SK-N-DZ (cell line): ENCODE measurements at regions not wholly inside any gene's neighbourhood (a gene's known extent, or its start where the extent isn't known, plus 50 kb on each side); places are given as distances from the start of the nearest gene placed in this dataset.
"Not testable (repeated sequence)": the region's sequence is repeated elsewhere in the genome, so short reads cannot be mapped to it uniquely, and the experiment has no call there.

Experiments used
- DNase-seq: peaks from one replicate; pipeline ENCODE4 v3.0.0-alpha.2; 2015; ENCODE audit warnings: low spot score

GRCh38 chr1:234800563-234800962 is 190.6 kb upstream of the IRF2BP2 start:
- not testable (repeated sequence) for DNase-seq

DNA sequence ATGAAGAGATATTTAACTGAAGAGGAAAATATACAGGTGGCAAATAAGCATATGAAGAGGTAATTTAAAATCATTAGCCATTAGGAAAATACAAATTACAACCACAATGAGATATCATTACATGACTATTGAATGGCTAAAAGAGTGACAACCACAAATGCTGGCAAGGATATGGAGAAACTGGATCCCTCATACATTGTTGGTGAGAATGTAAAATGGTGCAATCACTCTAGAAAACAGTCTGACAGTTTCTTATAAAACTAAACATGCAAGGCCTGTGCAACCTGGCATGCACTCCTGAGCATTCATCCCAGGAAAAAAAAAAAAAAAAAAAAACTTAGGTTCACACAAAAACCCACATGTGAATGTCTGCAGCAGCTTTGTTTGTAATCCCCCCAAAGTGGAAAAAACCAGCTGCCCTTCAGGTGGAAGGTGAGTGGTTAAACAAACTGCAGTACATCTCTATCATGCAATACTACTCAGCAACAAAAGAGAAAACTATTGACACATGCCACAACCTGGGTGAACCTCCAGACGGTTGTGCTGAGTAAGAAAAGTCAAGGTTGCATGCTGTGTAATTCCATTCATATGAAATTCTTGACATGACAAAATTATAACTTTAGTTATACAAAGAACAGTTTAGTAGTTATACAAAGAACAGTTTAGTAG is 189.2 kb upstream of the IRF2BP2 start:
- not testable (repeated sequence) for DNase-seq

- DNase-seq = not testable (repeated sequence)
These were observed 187.2 kb upstream of the IRF2BP2 start for GRCh38 chr1:234797216-234797615.

DNA sequence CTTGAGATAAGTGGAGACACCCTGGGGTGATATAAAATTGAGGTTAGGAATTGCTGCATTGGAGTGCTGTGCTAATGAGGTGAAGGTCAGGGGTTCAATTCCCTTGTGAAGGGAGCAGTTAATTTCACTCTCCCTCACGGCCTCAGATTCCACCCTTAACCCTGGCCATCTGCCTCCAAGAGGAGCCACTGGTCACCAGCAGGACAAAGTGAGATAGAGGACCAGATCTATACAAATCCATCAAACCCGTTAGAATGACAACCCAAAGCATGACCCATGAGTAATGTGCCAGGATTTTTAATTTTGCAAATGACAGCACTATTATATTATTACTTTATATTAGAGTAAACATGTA is 186.4 kb upstream of the IRF2BP2 start:
- DNase-seq = not testable (repeated sequence)

GRCh38 chr1:234795711-234796437 is 185.9 kb upstream of the IRF2BP2 start:
- DNase-seq = not testable (repeated sequence)

DNA sequence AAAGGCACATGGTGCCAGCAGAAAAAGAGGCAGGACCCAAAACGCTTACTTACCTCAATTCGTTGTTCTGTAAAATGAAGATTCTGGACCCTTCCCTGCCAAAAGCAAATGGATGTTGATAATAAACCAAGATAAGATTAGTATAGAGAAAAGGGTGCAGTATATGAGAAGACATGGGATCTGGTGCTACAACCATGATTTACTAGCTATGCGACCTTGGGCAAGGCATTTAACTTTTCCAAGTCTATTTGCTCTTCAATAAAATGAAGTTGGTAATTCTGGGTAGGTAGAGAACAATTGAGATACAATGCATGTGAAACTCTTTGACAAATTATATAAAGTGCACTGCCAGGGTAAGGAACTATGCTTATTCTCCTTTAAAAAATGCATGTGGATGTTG is 185.0 kb upstream of the IRF2BP2 start:
- not testable (repeated sequence) for DNase-seq

- DNase-seq = not testable (repeated sequence)
These were observed 184.5 kb upstream of the IRF2BP2 start for GRCh38 chr1:234794452-234794851.

- not testable (repeated sequence) for DNase-seq
These were observed 183.9 kb upstream of the IRF2BP2 start for GRCh38 chr1:234793924-234794323.

DNA sequence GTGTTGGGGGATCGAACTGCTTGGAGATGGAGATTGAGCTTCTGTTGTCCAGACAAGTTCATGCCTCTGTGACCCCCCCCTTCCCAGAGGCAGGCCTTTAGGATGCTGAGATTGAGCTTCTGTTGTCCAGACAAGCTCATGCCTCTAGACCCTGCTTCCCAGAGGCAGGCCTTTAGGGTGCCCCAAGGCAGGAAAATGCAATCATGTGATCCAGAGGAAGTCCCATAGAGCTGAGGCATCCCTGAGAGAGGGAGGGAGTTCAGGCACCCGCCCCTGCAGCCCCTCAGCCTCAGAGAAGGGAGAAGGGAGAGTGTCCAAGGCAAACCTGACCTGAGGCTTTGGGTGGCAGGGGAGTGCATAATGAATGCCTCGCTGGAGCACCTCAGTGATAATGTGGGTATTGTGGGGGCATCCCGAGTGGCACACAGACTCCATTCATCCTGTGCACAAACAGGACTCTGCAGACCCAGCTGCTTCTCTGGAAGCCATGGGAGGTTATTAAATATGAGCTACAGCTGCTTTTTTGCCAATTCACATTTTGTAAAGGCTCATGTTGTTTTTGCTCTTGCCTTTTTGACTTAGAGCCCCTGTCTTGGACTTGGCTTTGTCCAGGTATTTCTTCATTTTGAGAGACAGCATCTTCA is 182.4 kb upstream of the IRF2BP2 start:
- DNase-seq = not testable (repeated sequence)

DNA sequence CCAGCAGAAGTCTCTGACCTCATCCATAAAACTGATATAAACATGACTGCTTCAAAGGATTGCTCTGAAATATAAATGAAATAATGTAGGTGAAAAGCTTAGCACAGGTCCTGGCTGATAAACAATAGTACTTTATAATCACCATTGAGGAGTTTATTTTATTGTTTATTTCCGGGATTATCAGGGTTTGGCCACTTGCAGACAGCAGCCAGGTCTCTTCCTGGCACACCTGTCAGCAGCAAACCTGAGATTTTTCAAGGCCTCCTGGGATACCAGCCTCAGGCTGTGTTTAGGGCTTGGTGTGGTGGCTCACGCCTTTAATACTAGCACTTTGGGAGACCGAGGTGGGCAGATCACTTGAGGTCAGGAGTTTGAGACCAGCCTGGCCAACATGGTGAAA is 181.6 kb upstream of the IRF2BP2 start:
- not testable (repeated sequence) for DNase-seq

DNA sequence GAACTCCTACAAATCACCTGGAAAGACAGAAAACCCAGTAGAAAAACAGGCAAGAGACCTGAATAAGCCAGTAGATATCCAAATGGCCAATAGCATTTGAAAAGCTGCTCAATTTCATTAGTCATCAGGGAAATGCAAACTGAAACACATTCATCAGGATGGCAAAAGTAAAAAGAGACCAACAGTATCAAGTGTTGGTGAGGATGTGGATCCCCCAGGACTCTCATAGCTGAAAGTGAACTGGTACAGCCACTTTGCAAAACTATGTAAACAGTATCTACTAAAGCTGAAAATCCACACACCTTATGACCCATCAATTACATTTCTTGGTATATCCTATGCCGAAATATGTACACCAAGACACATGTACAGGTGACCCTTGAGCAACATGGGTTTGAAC is 180.4 kb upstream of the IRF2BP2 start:
- DNase-seq = not testable (repeated sequence)

DNA sequence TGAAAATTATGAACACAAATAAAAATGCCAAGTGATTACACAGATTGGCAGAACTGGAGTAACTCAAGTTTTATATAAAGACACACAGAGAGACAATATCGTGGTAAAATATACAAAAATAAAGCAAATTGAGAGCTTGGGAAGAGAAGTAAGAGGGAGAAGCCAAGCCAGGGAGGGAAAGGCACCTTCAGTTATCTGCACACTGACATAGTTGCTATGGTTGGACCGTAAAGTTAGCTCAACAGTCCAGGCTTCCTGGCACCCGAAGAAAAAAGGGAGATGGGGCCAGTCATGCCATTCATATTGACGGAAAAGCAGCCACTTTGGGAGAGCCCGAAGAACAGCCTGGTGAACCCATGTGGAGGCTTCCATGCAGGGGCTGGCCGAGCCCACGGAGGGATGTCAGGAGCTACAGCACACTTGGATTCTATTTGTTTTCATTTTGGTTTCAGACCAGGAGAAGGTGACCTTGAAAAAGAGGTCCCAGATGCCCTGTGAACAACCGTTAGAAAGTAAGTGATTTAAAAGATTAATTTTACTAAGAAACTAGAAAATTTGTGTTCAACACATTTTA is 177.1 kb upstream of the IRF2BP2 start:
- not testable (repeated sequence) for DNase-seq

- DNase-seq = not testable (repeated sequence)
These were observed 175.9 kb upstream of the IRF2BP2 start for GRCh38 chr1:234785922-234786321.

DNA sequence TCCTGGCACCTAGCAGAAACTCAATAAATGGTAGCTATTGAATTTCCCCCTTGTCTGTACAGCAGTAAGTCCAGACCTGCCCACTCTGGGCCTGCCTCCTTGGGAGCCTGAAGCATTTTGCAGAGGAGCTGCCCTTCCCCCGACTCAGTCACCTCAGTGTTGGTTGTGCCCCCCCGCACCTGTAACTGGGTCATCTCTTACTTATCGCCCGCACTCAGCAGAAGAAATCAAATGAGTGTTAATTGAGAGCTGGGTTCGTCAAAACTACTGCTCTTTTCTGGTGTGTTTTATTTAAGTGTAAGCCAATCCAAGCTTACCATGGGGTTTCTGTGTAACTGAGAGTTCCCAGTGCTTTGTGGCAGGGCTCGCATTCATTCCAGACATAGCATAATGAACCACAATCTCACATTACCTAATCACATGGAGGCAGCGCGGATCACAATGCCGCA is 175.5 kb upstream of the IRF2BP2 start:
- DNase-seq = not testable (repeated sequence)

DNA sequence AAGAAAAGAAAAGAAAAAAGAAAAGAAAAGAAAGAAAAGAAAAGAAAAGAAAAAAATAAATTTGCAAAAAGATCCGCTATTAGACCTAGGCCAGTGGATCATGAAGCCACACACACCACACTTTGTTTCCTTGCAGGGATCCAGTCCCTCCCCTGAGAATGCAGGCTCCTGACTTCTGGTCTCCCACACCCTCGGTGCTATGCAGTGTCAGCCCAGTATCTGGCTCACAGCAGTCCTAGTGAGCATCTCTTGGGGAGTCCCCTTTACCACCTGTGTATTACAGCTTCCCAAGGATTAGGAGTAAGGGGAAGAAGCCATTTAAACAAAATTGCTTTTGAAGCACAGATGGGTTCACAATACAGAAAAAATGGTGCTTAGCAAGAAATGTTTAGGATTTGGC is 174.1 kb upstream of the IRF2BP2 start:
- not testable (repeated sequence) for DNase-seq

GRCh38 chr1:234782791-234783190 is 172.8 kb upstream of the IRF2BP2 start:
- DNase-seq = no peak

DNA sequence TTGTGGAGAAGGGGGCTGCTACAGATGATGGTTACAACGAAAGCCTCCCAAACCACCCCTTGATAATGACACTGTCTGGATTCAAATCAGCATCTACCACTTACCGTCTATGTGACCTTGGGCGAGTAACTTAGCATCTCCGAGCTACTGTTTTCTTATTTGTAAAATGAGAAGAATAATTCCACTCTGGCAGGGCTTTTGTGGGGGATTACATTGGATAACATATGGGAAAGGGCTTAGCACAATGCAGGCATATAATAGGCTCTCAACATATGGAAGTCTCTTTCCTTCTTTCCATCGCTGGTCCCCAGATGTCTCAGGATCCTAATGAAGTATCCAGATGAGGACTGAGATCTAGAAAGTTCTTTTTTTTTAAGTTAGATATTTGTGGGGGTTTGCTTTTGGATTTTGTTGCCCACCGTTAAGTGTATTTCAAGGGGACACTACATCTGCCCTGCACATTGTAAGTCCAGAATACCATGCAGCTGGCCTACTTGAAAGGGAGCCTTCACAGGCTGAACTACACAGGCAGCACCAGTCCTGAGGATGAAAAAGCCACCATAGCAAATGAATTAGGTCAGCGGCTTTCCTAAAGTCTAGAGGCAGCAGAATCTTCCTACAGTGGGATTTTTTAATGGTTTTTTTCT is 172.2 kb upstream of the IRF2BP2 start:
- DNase-seq = no peak

GRCh38 chr1:234781241-234782065 is 171.5 kb upstream of the IRF2BP2 start:
- no peak for DNase-seq

DNA sequence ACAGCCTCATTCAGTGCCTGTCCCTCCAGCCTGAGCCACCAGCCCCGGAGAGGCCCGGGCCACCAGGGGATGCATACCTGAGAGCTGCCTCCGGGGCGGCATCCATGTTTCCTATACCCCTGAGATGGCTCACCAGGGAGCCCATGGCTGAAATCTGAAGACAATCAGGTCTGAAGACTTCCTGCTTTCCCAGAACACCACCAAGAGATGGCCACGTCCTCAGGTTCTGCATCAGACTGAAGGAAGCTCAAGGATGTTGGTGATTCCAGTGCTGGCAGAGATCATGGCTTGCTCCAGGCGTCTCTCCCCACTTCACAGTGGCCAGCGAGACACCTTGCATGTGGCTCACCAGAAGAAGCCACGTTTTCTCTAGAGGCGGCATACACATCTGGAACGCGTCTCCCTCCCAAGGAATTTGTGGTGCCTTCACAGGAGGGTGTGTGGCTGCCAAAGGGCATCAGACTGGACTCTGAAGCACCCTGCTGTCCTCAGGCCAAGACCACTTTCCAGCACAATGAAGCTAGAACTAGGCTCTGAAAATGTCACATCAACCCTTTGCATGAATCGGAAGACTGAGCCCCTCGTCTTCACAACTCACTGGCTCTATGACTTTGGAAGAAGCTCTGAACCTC is 170.7 kb upstream of the IRF2BP2 start:
- DNase-seq = no peak

DNA sequence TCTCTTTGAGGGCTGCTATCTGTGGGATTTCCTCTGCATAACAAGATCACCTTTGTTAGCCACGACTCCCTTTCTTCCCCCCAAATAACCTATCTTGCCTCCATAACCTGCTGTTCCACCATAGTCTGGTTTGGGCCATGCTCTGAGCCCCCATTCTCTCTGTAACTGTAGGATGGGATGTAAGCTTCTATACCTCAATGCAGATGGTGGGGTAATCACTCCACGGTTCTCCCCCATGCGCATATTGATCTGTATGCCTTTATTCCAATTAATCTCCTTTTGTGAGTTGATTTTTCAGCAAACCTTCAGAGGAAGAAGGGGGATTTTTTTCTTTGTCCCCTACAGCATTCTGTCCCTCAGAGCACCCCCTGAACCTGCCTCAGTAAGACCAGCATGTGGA is 170.1 kb upstream of the IRF2BP2 start:
- DNase-seq = no peak
